KMS-11 (cell line): ENCODE measurements at regions not wholly inside any gene's neighbourhood (a gene's known extent, or its start where the extent isn't known, plus 50 kb on each side); places are given as distances from the start of the nearest gene placed in this dataset.

Experiments used
- H2AFZ ChIP-seq: fragments of 200-600 bp; sonication (generic); 2 replicates; pipeline ENCODE4 v1.6.1; 2016; ENCODE audit warnings: antibody characterized with exemption, mixed run types, low read depth
- H3K27ac ChIP-seq: fragments of 200-600 bp; sonication (generic); 2 replicates; pipeline ENCODE4 v1.6.1; 2016; ENCODE audit warnings: mild to moderate bottlenecking, mixed run types
- H3K27me3 ChIP-seq: fragments of 200-600 bp; sonication (generic); 2 replicates; pipeline ENCODE4 v1.6.1; 2017; ENCODE audit warnings: mild to moderate bottlenecking, low read depth, mixed run types, moderate library complexity; ENCODE audit not compliant: insufficient read depth
- H3K36me3 ChIP-seq: fragments of 200-600 bp; sonication (generic); 2 replicates; pipeline ENCODE4 v1.6.1; 2017; ENCODE audit warnings: mild to moderate bottlenecking, mixed run types; ENCODE audit not compliant: insufficient read depth
- H3K4me1 ChIP-seq: fragments of 200-600 bp; sonication (generic); 2 replicates; pipeline ENCODE4 v1.6.1; 2016; ENCODE audit warnings: mild to moderate bottlenecking, low read depth, mixed run types; ENCODE audit not compliant: poor library complexity, severe bottlenecking
- H3K4me2 ChIP-seq: fragments of 200-600 bp; sonication (generic); 2 replicates; pipeline ENCODE4 v1.7.0; 2016; ENCODE audit warnings: mild to moderate bottlenecking, mixed run types
- H3K4me3 ChIP-seq: fragments of 200-600 bp; sonication (generic); IDR thresholded peaks from 2 replicates; pipeline ENCODE4 v1.6.1; 2017; ENCODE audit warnings: low read depth, low read length, mixed read lengths; ENCODE audit not compliant: insufficient read depth
- H3K79me2 ChIP-seq: fragments of 200-600 bp; sonication (generic); 2 replicates; pipeline ENCODE4 v1.6.1; 2016; ENCODE audit warnings: low read depth, mixed run types; ENCODE audit not compliant: insufficient read depth
- H3K9ac ChIP-seq: fragments of 200-600 bp; sonication (generic); 2 replicates; pipeline ENCODE4 v1.6.1; 2016; ENCODE audit warnings: mild to moderate bottlenecking, mixed run types
- H4K20me1 ChIP-seq: fragments of 200-600 bp; sonication (generic); 2 replicates; pipeline ENCODE4 v1.6.1; 2016; ENCODE audit warnings: mild to moderate bottlenecking, mixed run types; ENCODE audit not compliant: insufficient read depth
- CTCF ChIP-seq: fragments of 200-600 bp; sonication (generic); conservative IDR thresholded peaks from 2 replicates; pipeline ENCODE4 v1.6.1; 2017; ENCODE audit warnings: low read depth, mild to moderate bottlenecking, antibody characterized with exemption, low read length, moderate library complexity, mixed read lengths

GRCh38 chr20:53678990-53679596, 85.5 kb upstream of the ZNF217 start:
- Histone ChIP-seq H2AFZ (no peak overlapping the region), H3K4me1 (peaks cover 11% of the 10 kb centered on the region), H3K4me2 (no peak overlapping the region), H3K9ac (no peak overlapping the region), H4K20me1 (no peaks in the 10 kb centered on the region), H3K36me3 (no peaks in the 10 kb centered on the region), H3K79me2 (no peaks in the 10 kb centered on the region), H3K4me3 (no peak overlapping the region), H3K27me3 (no peaks in the 10 kb centered on the region), H3K27ac (no peak overlapping the region)
- TF ChIP-seq CTCF = no peak

- no peaks in the 10 kb centered on the region for H4K20me1 ChIP-seq
- H3K36me3 ChIP-seq = no peaks in the 10 kb centered on the region
- H3K4me3 ChIP-seq = no peak overlapping the region
- H2AFZ ChIP-seq = no peak overlapping the region
- no peaks in the 10 kb centered on the region for H3K27me3 ChIP-seq
- H3K27ac ChIP-seq = no peak overlapping the region
- no peak for TF ChIP-seq CTCF
- H3K79me2 ChIP-seq = no peaks in the 10 kb centered on the region
- no peak overlapping the region for H3K4me2 ChIP-seq
- H3K9ac ChIP-seq = no peak overlapping the region
- peaks cover 11% of the 10 kb centered on the region for H3K4me1 ChIP-seq
These were observed 84.8 kb upstream of the ZNF217 start for GRCh38 chr20:53678315-53678989.

- H3K79me2 ChIP-seq = no peaks in the 10 kb centered on the region
- H3K4me1 ChIP-seq = peaks cover 11% of the 10 kb centered on the region
- H3K9ac ChIP-seq = no peak overlapping the region
- TF ChIP-seq CTCF = no peak
- no peak overlapping the region for H2AFZ ChIP-seq
- H3K27me3 ChIP-seq = no peaks in the 10 kb centered on the region
- H3K4me2 ChIP-seq = no peak overlapping the region
- H3K4me3 ChIP-seq = no peak overlapping the region
- no peaks in the 10 kb centered on the region for H3K36me3 ChIP-seq
- no peaks in the 10 kb centered on the region for H4K20me1 ChIP-seq
- H3K27ac ChIP-seq = no peak overlapping the region
These were observed 84.0 kb upstream of the ZNF217 start for GRCh38 chr20:53677447-53678314.

GRCh38 chr20:53676987-53677386, 83.3 kb upstream of the ZNF217 start:
- Histone ChIP-seq H3K4me3 (no peak overlapping the region), H3K4me1 (peaks cover 11% of the 10 kb centered on the region), H3K27ac (no peak overlapping the region), H3K4me2 (no peak overlapping the region), H3K36me3 (no peaks in the 10 kb centered on the region), H2AFZ (no peak overlapping the region), H4K20me1 (no peaks in the 10 kb centered on the region), H3K27me3 (no peaks in the 10 kb centered on the region), H3K9ac (no peak overlapping the region), H3K79me2 (no peaks in the 10 kb centered on the region)
- no peak for TF ChIP-seq CTCF
